ENCODE measurements at regions not wholly inside any gene's neighbourhood (a gene's known extent, or its start where the extent isn't known, plus 50 kb on each side); places are given as distances from the start of the nearest gene placed in this dataset.

DNA sequence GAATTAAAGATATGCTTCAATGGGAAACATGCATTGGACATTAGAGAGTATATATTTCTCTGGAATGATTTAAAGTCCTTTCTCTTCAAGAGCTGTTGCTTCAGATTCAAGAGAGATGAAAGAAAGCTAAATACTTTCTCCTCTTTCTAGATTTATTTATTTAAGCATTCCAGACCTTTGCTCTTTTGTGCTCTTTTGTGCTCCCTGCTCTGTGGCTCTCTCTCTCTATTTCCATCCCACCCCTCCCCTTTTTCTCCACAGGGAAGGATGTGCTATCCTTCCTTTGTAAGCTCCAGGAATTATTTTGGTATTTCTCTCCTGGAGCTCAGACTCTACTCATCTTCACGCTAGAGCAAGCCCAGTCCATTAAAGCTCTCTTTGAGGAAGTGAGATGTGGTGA is 871.9 kb upstream of the GBE1 start:
- TF ChIP-seq, protein P1, sequence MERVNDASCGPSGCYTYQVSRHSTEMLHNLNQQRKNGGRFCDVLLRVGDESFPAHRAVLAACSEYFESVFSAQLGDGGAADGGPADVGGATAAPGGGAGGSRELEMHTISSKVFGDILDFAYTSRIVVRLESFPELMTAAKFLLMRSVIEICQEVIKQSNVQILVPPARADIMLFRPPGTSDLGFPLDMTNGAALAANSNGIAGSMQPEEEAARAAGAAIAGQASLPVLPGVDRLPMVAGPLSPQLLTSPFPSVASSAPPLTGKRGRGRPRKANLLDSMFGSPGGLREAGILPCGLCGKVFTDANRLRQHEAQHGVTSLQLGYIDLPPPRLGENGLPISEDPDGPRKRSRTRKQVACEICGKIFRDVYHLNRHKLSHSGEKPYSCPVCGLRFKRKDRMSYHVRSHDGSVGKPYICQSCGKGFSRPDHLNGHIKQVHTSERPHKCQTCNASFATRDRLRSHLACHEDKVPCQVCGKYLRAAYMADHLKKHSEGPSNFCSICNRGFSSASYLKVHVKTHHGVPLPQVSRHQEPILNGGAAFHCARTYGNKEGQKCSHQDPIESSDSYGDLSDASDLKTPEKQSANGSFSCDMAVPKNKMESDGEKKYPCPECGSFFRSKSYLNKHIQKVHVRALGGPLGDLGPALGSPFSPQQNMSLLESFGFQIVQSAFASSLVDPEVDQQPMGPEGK (CRISPR knock-in tag; IDR thresholded peaks at IDR 0.05; ENCODE audit: borderline replicate concordance), result no peak
- TF ChIP-seq ZC3H10 (CRISPR knock-in tag; IDR thresholded peaks at IDR 0.05), result no peak
- no peak for TF ChIP-seq ISL1 (CRISPR knock-in tag; IDR thresholded peaks at IDR 0.05)
- TF ChIP-seq, protein P2, sequence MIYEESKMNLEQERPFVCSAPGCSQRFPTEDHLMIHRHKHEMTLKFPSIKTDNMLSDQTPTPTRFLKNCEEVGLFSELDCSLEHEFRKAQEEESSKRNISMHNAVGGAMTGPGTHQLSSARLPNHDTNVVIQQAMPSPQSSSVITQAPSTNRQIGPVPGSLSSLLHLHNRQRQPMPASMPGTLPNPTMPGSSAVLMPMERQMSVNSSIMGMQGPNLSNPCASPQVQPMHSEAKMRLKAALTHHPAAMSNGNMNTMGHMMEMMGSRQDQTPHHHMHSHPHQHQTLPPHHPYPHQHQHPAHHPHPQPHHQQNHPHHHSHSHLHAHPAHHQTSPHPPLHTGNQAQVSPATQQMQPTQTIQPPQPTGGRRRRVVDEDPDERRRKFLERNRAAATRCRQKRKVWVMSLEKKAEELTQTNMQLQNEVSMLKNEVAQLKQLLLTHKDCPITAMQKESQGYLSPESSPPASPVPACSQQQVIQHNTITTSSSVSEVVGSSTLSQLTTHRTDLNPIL (CRISPR knock-in tag; IDR thresholded peaks at IDR 0.05; ENCODE audit: low read depth), result no peak
- no peak for TF ChIP-seq SNAI2 (CRISPR knock-in tag; IDR thresholded peaks at IDR 0.05)
- no peak for TF ChIP-seq RARB (CRISPR knock-in tag; IDR thresholded peaks at IDR 0.05)
